ENCODE measurements at regions not wholly inside any gene's neighbourhood (a gene's known extent, or its start where the extent isn't known, plus 50 kb on each side); places are given as distances from the start of the nearest gene placed in this dataset.

DNA sequence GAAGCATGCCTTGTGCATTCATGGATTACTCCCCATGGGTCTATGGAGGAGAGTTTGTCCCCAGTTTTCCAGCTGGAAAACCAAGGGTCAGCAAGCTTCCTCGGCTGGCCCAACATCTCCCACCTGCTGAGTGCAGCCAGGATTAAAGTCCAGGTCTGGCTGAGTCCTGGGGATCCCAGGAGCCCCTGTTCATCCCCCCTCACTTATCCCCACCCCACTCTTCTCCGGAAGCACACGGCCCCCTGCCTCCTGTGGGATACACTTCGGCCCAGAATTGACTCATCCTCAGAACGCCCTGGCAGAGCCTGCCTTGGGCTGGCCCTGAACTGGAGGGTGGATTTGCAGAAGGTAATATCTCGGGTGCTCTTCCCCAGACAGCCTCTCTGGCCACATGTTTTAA is 276.1 kb downstream of the NPHP4 start:
- TF ChIP-seq CTCF (IDR thresholded peaks at IDR 0.05; ENCODE audit: low read depth, low read length, poor library complexity, severe bottlenecking) (no peak), EZH2phosphoT487 (IDR thresholded peaks at IDR 0.05; ENCODE audit: borderline replicate concordance, low read length) (no peak)

Measured in DOHH2 (cell line).